HEK293T (cell line): ENCODE measurements at regions not wholly inside any gene's neighbourhood (a gene's known extent, or its start where the extent isn't known, plus 50 kb on each side); places are given as distances from the start of the nearest gene placed in this dataset.

Experiments
- CTCF ChIA-PET: fragments of 350-600 bp; formaldehyde crosslinking; extraction: SDS; loops from one replicate; lab custom pipeline; 2021; ENCODE audit warnings: antibody characterized with exemption, inconsistent platforms; lab: Yijun Ruan, JAX
- POLR2A ChIA-PET: fragments of 350-600 bp; formaldehyde crosslinking; extraction: SDS; loops from one replicate; lab custom pipeline; 2020; ENCODE audit warnings: antibody characterized with exemption, inconsistent platforms; lab: Yijun Ruan, JAX
- DNase-seq: peaks from one replicate; pipeline ENCODE4 v3.0.0; 2012; ENCODE audit warnings: mixed read lengths; ENCODE audit errors: extremely low spot score
- ARNT ChIP-seq: fragments of 450-650 bp; IDR thresholded peaks from 2 replicates; pipeline ENCODE4 v1.6.1; 2017; ENCODE audit warnings: mild to moderate bottlenecking
- BHLHE40 ChIP-seq: fragments of 450-650 bp; IDR thresholded peaks from 2 replicates; pipeline ENCODE4 v1.6.1; 2016; ENCODE audit warnings: mild to moderate bottlenecking, moderate library complexity, borderline replicate concordance
- CTBP1 ChIP-seq: fragments of 450-650 bp; IDR thresholded peaks from 2 replicates; pipeline ENCODE4 v1.6.1; 2016; ENCODE audit warnings: borderline replicate concordance
- ELF4 ChIP-seq: fragments of 450-650 bp; IDR thresholded peaks from 2 replicates; pipeline ENCODE4 v1.6.1; 2017; ENCODE audit warnings: antibody characterized with exemption
- FOXA1 ChIP-seq: fragments of 450-650 bp; IDR thresholded peaks from 2 replicates; pipeline ENCODE4 v1.6.1; 2016; ENCODE audit warnings: mild to moderate bottlenecking
- FOXK2 ChIP-seq: fragments of 450-650 bp; IDR thresholded peaks from 2 replicates; pipeline ENCODE4 v1.6.1; 2016; ENCODE audit warnings: mild to moderate bottlenecking
- FOXM1 ChIP-seq: fragments of 450-650 bp; IDR thresholded peaks from 2 replicates; pipeline ENCODE4 v1.6.1; 2017; ENCODE audit warnings: mild to moderate bottlenecking, borderline replicate concordance
- HDGF ChIP-seq: fragments of 450-650 bp; IDR thresholded peaks from 2 replicates; pipeline ENCODE4 v1.6.1; 2017; ENCODE audit warnings: antibody characterized with exemption, borderline replicate concordance
- L3MBTL2 ChIP-seq: fragments of 450-650 bp; conservative IDR thresholded peaks from 2 replicates; pipeline ENCODE4 v1.6.1; 2016; ENCODE audit warnings: mild to moderate bottlenecking
- LEF1 ChIP-seq: fragments of 450-650 bp; IDR thresholded peaks from 2 replicates; pipeline ENCODE4 v1.6.1; 2017; ENCODE audit warnings: mild to moderate bottlenecking, borderline replicate concordance
- NFRKB ChIP-seq: fragments of 450-650 bp; IDR thresholded peaks from 2 replicates; pipeline ENCODE4 v1.6.1; 2016; ENCODE audit warnings: mild to moderate bottlenecking, moderate library complexity
- PKNOX1 ChIP-seq: fragments of 450-650 bp; IDR thresholded peaks from 2 replicates; pipeline ENCODE4 v1.6.1; 2016
- SP1 ChIP-seq: fragments of 450-650 bp; IDR thresholded peaks from 2 replicates; pipeline ENCODE4 v1.6.1; 2017
- SUZ12 ChIP-seq: fragments of 450-650 bp; IDR thresholded peaks from 2 replicates; pipeline ENCODE4 v1.6.1; 2016; ENCODE audit warnings: mild to moderate bottlenecking
- TARDBP ChIP-seq: fragments of 450-650 bp; IDR thresholded peaks from 2 replicates; pipeline ENCODE4 v1.6.1; 2016
- ZNF384 ChIP-seq: fragments of 450-650 bp; IDR thresholded peaks from 2 replicates; pipeline ENCODE4 v1.6.1; 2016

GRCh38 chr10:71126432-71126831 lies 85.9 kb upstream of the UNC5B start:
- DNase-seq = peak; percentile 3
- TF ChIP-seq ZNF384 = no peak
- TF ChIP-seq CTBP1 = no peak
- no peak for TF ChIP-seq L3MBTL2
- no peak for TF ChIP-seq FOXA1
- TF ChIP-seq PKNOX1 = no peak
- no peak for TF ChIP-seq ELF4
- TF ChIP-seq FOXM1 = no peak
- no peak for TF ChIP-seq SP1
- no peak for TF ChIP-seq NFRKB
- TF ChIP-seq TARDBP = no peak
- TF ChIP-seq FOXK2 = no peak
- TF ChIP-seq SUZ12 = no peak
- TF ChIP-seq ARNT = no peak
- no peak for TF ChIP-seq BHLHE40
- TF ChIP-seq HDGF = no peak
- no peak for TF ChIP-seq LEF1
- CTCF ChIA-PET = interaction anchor here (0.6 to 1.2 kb wide), 2 partner anchors 82 to 224 kb away, joined by 3 read pairs; no protein-coding TSS in a partner anchor
- POLR2A ChIA-PET = no interaction called here

DNA sequence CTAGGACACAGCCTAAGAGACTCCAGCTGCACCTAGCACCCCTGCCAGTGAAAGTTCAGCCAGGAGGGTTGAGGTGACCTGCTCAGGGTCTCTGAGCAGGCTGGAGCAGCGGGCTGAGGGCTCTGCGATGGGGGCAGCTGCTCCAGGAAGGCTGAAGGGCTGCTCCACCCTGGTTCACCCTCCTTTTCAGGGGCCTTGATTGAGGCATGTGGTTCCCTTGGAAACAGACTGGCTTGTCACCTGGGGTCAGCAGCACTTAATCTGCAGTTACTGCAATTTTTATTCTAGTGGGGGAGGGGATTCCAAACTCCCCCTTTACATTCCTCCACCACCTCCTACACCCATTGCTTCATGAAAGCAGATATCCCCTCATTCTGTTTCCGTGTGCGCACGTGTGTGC lies 85.3 kb upstream of the UNC5B start:
- no peak for TF ChIP-seq SP1
- TF ChIP-seq FOXM1 = no peak
- no peak for TF ChIP-seq ARNT
- TF ChIP-seq LEF1 = no peak
- TF ChIP-seq L3MBTL2 = no peak
- TF ChIP-seq SUZ12 = no peak
- no peak for TF ChIP-seq PKNOX1
- no peak for TF ChIP-seq FOXK2
- no peak for TF ChIP-seq HDGF
- TF ChIP-seq NFRKB = no peak
- TF ChIP-seq CTBP1 = no peak
- TF ChIP-seq FOXA1 = no peak
- TF ChIP-seq TARDBP = no peak
- no peak for TF ChIP-seq ZNF384
- POLR2A ChIA-PET = no interaction called here
- peak; percentile 4 for DNase-seq
- CTCF ChIA-PET = interaction anchor here (1.2 kb wide), 1 partner anchor 82 kb away, joined by 3 read pairs; no protein-coding TSS in a partner anchor

GRCh38 chr10:71127773-71128172 lies 84.6 kb upstream of the UNC5B start:
- TF ChIP-seq PKNOX1 = no peak
- no peak for TF ChIP-seq LEF1
- TF ChIP-seq SUZ12 = no peak
- no peak for TF ChIP-seq TARDBP
- TF ChIP-seq SP1 = no peak
- no peak for TF ChIP-seq ELF4
- TF ChIP-seq FOXK2 = no peak
- no peak for TF ChIP-seq NFRKB
- no peak for TF ChIP-seq BHLHE40
- no peak for TF ChIP-seq FOXM1
- no peak for DNase-seq
- ChIA-PET POLR2A (no interaction called here), CTCF (no interaction called here)

DNA sequence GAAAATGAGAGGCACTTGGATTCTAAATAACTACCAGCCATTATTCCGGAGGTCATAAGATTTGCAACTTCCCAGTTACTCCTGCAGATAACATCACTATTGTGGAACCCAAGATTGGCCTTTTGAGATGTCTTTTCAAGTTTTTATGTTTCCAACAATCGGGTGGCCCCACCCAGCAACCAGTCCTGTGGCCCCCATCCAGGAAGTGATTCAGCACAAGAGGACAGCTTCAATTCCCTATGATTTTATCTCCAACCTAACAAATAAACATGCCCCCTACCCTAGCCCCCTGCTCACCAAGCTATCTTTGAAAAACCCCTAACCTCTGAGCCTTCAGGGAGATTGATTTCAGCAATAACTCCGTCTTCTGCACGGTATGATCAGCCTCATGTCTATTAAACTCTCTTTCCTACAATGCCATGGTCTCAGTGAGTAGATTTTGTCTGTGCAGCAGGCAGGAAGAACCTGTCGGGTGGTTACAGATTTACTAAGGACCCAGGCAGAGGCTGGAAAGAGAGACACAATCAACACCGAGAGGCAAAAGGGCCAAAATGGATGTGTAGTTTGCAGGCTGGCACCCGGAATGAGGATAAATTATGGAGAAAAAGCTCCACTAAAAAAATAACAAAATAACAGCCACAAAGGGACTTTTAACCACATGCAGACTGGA lies 83.9 kb upstream of the UNC5B start:
- no peak for TF ChIP-seq ELF4
- TF ChIP-seq CTBP1 = no peak
- TF ChIP-seq LEF1 = no peak
- no peak for TF ChIP-seq PKNOX1
- TF ChIP-seq NFRKB = no peak
- TF ChIP-seq SUZ12 = no peak
- TF ChIP-seq L3MBTL2 = no peak
- TF ChIP-seq ARNT = no peak
- TF ChIP-seq ZNF384 = no peak
- no peak for TF ChIP-seq SP1
- TF ChIP-seq TARDBP = no peak
- no peak for TF ChIP-seq FOXK2
- no peak for TF ChIP-seq BHLHE40
- ChIA-PET POLR2A (no interaction called here), CTCF (no interaction called here)
- no peak for DNase-seq

- DNase-seq = no peak
- ChIA-PET CTCF (no interaction called here), POLR2A (interaction anchor here (1.1 to 1.4 kb wide), 2 partner anchors 9 to 82 kb away, joined by 3 to 4 read pairs; no protein-coding TSS in a partner anchor)
- TF ChIP-seq L3MBTL2 (no peak), FOXK2 (no peak), SP1 (no peak), SUZ12 (no peak), ELF4 (no peak), TARDBP (no peak), HDGF (no peak), CTBP1 (no peak), NFRKB (no peak), LEF1 (no peak), FOXM1 (no peak), BHLHE40 (no peak), ZNF384 (no peak), FOXA1 (no peak), ARNT (no peak), PKNOX1 (no peak)
Measured at GRCh38 chr10:71131096-71131495, 81.3 kb upstream of the UNC5B start.
